Epithelial cell of proximal tubule (primary cell): ENCODE measurements at regions not wholly inside any gene's neighbourhood (a gene's known extent, or its start where the extent isn't known, plus 50 kb on each side); places are given as distances from the start of the nearest gene placed in this dataset.

Source experiments
- DNase-seq: peaks from one replicate; pipeline ENCODE4 v3.0.0-alpha.2; 2011; ENCODE audit warnings: low read depth
- H3K4me3 ChIP-seq: 2 replicates; pipeline ENCODE4 v1.5.1; 2011; ENCODE audit warnings: low read depth, mild to moderate bottlenecking, low read length
- CTCF ChIP-seq: conservative IDR thresholded peaks from 2 replicates; pipeline ENCODE4 v1.5.1; 2012; ENCODE audit warnings: low read depth, mild to moderate bottlenecking, low read length

- no peak for TF ChIP-seq CTCF
- no peak for DNase-seq
Measured at GRCh38 chr4:188197566-188197965, 58.3 kb downstream of the TRIML1 start.

GRCh38 chr4:188198982-188199792, 59.9 kb downstream of the TRIML1 start:
- no peak for TF ChIP-seq CTCF
- DNase-seq: no peak
- no peak overlapping the region for H3K4me3 ChIP-seq

More at GRCh38 chr4:188197566-188197965, 58.3 kb downstream of the TRIML1 start:
- H3K4me3 ChIP-seq: no peak overlapping the region

GRCh38 chr4:188201851-188202250, 62.6 kb downstream of the TRIML1 start:
- no peak overlapping the region for H3K4me3 ChIP-seq
- DNase-seq: no peak
- no peak for TF ChIP-seq CTCF

GRCh38 chr4:188206783-188207182, 67.5 kb downstream of the TRIML1 start:
- DNase-seq: no peak
- H3K4me3 ChIP-seq: no peak overlapping the region
- no peak for TF ChIP-seq CTCF

- no peak overlapping the region for H3K4me3 ChIP-seq
- DNase-seq: no peak
- TF ChIP-seq CTCF: no peak
Measured at GRCh38 chr4:188214861-188215260, 75.6 kb downstream of the TRIML1 start.

GRCh38 chr4:188218392-188218791, 79.2 kb downstream of the TRIML1 start:
- H3K4me3 ChIP-seq: no peak overlapping the region
- no peak for DNase-seq
- no peak for TF ChIP-seq CTCF

- no peak for DNase-seq
- TF ChIP-seq CTCF: no peak
- H3K4me3 ChIP-seq: no peak overlapping the region
Measured at GRCh38 chr4:188220006-188220405, 80.8 kb downstream of the TRIML1 start.
